ENCODE measurements at regions not wholly inside any gene's neighbourhood (a gene's known extent, or its start where the extent isn't known, plus 50 kb on each side); places are given as distances from the start of the nearest gene placed in this dataset.

DNA sequence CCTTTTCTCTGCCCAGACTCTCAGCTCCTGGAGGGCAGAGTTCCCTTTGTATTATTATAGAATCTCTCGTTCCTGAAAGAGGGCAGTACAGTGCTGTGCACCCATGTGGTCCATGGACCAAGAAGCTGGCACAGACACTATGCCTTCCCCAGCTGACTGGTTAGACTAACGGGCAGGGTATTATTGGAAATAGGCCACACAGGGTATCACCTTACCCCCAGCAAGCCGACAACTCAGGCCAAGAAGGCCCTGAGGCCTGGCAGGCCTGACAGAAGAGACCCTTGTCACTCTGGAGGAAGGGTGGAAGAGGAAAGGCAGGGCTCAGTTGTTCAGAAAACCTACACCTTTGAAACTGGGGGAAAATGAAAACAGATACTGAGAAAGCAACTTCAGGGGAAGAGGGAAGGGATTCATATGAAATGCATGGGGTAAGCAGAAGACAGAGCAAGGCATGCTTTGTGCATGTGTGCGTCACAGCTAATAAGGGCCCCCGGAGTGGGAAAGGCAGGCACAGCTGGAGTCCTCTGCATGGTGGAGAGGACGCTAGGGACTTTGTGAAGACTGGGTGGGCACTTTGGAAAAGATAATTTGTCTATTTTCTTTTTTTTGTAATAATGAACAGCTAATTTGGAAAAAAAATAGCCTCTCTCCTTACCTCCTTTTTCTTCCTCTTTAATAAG, 476.8 kb upstream of the CELF4 start:
- TF ChIP-seq CTCF (IDR thresholded peaks at IDR 0.05), result no peak
- no peak for TF ChIP-seq EZH2phosphoT487 (IDR thresholded peaks at IDR 0.05)
- TF ChIP-seq EZH2 (IDR thresholded peaks at IDR 0.05), result no peak
